Mesenchymal stem cell (in vitro differentiated cells and primary cell): ENCODE measurements at regions not wholly inside any gene's neighbourhood (a gene's known extent, or its start where the extent isn't known, plus 50 kb on each side); places are given as distances from the start of the nearest gene placed in this dataset.
A peak's percentile ranks its signal among the peaks of the same experiment; 100 is the strongest.
"Not testable (repeated sequence)": the region's sequence is repeated elsewhere in the genome, so short reads cannot be mapped to it uniquely, and the experiment has no call there.

Experiments used
- DNase-seq: peaks from one replicate; pipeline ENCODE4 v3.0.0-alpha.2; 2013
- H2AFZ ChIP-seq: one replicate; pipeline ENCODE4 v1.6.1; 2013; ENCODE audit warnings: low read depth, mild to moderate bottlenecking, control low read depth, inconsistent platforms, low read length, moderate library complexity
- H2AK5ac ChIP-seq: 2 replicates; pipeline ENCODE4 v1.6.1; 2013; ENCODE audit warnings: low read length, moderate library complexity, mild to moderate bottlenecking, inconsistent platforms; ENCODE audit not compliant: severe bottlenecking
- H2BK120ac ChIP-seq: one replicate; pipeline ENCODE4 v1.6.1; 2013; ENCODE audit warnings: low read depth, mild to moderate bottlenecking, inconsistent platforms, low read length, moderate library complexity
- H2BK12ac ChIP-seq, 2 experiments: one replicate each; pipeline ENCODE4 v1.6.1; 2013; ENCODE audit warnings: inconsistent platforms in 2 of 2, low read length in 2 of 2, mild to moderate bottlenecking in 2 of 2, moderate library complexity in 2 of 2, control low read depth in 1 of 2
- H2BK15ac ChIP-seq: one replicate; pipeline ENCODE4 v1.6.1; 2013; ENCODE audit warnings: mild to moderate bottlenecking, low read depth, inconsistent platforms; ENCODE audit not compliant: poor library complexity, severe bottlenecking
- H2BK5ac ChIP-seq: 2 replicates; pipeline ENCODE4 v1.6.1; 2013; ENCODE audit warnings: low read depth, mild to moderate bottlenecking, low read length, control low read depth, inconsistent platforms; ENCODE audit not compliant: poor library complexity, severe bottlenecking
- H3K14ac ChIP-seq, 2 experiments: one replicate each; pipeline ENCODE4 v1.6.1; 2013; ENCODE audit warnings: inconsistent platforms in 2 of 2, low read length in 2 of 2, control low read depth in 1 of 2, mild to moderate bottlenecking in 1 of 2, moderate library complexity in 1 of 2
- H3K18ac ChIP-seq, 2 experiments: one replicate each; pipeline ENCODE4 v1.6.1; 2013; ENCODE audit warnings: inconsistent platforms in 2 of 2, low read length in 2 of 2, control low read depth in 1 of 2, low read depth in 1 of 2, mild to moderate bottlenecking in 1 of 2
- H3K23ac ChIP-seq, 2 experiments: one replicate each; pipeline ENCODE4 v1.6.1; 2013; ENCODE audit warnings: inconsistent platforms in 2 of 2, low read length in 2 of 2, mild to moderate bottlenecking in 2 of 2, moderate library complexity in 2 of 2, control low read depth in 1 of 2
- H3K27ac ChIP-seq: 2 replicates; pipeline ENCODE4 v1.5.1; 2013; ENCODE audit warnings: mild to moderate bottlenecking, moderate library complexity, low read length, control low read depth, inconsistent platforms; ENCODE audit not compliant: poor library complexity, severe bottlenecking
- H3K27me3 ChIP-seq, 2 experiments: 2 replicates each; pipeline versions ENCODE4 v1.6.1 to v1.7.0; 2013; ENCODE audit warnings: low read length in 2 of 2, mild to moderate bottlenecking in 2 of 2, moderate library complexity in 2 of 2, control low read depth in 1 of 2, inconsistent platforms in 1 of 2; ENCODE audit not compliant: control insufficient read depth in 1 of 2, insufficient read depth in 1 of 2
- H3K36me3 ChIP-seq, 2 experiments: 2 replicates each; pipeline versions ENCODE4 v1.6.1 to v1.7.0; 2013; ENCODE audit warnings: low read length in 2 of 2, control low read depth in 1 of 2, inconsistent platforms in 1 of 2, low read depth in 1 of 2, mild to moderate bottlenecking in 1 of 2; ENCODE audit not compliant: insufficient read depth in 2 of 2, control insufficient read depth in 1 of 2
- H3K4ac ChIP-seq, 2 experiments: one replicate each; pipeline ENCODE4 v1.6.1; 2013; ENCODE audit warnings: inconsistent platforms in 2 of 2, low read length in 2 of 2, mild to moderate bottlenecking in 2 of 2, moderate library complexity in 2 of 2, control low read depth in 1 of 2, low read depth in 1 of 2
- H3K4me1 ChIP-seq: 2 replicates; pipeline ENCODE4 v1.6.1; 2013; ENCODE audit warnings: low read depth, low read length, control low read depth; ENCODE audit not compliant: control insufficient read depth, insufficient read depth
- H3K4me2 ChIP-seq: 2 replicates; pipeline ENCODE4 v1.6.1; 2013; ENCODE audit warnings: low read length, mild to moderate bottlenecking, inconsistent platforms; ENCODE audit not compliant: poor library complexity, severe bottlenecking
- H3K4me3 ChIP-seq, 2 experiments: 2 replicates each; pipeline versions ENCODE4 v1.5.1 to v1.7.0; 2013; ENCODE audit warnings: low read length in 2 of 2, mild to moderate bottlenecking in 2 of 2, control low read depth in 1 of 2, low read depth in 1 of 2; ENCODE audit not compliant: insufficient read depth in 1 of 2
- H3K79me1 ChIP-seq: replicated peaks from 2 replicates; pipeline ENCODE4 v1.6.1; 2013; ENCODE audit warnings: mild to moderate bottlenecking, control low read depth, low read length, inconsistent platforms; ENCODE audit not compliant: poor library complexity, severe bottlenecking
- H3K9ac ChIP-seq: 2 replicates; pipeline ENCODE4 v1.7.0; 2013; ENCODE audit warnings: mild to moderate bottlenecking, low read length, moderate library complexity
- H3K9me3 ChIP-seq: 2 replicates; pipeline ENCODE4 v1.7.0; 2013; ENCODE audit warnings: mild to moderate bottlenecking, low read length; ENCODE audit not compliant: control insufficient read depth
- H4K8ac ChIP-seq: one replicate; pipeline ENCODE4 v1.6.1; 2013; ENCODE audit warnings: inconsistent platforms, mild to moderate bottlenecking, low read length, moderate library complexity
- H4K91ac ChIP-seq: one replicate; pipeline ENCODE4 v1.6.1; 2013; ENCODE audit warnings: mild to moderate bottlenecking, low read length, inconsistent platforms
- WGBS: methylation state at CpG from one replicate; pipeline ENCODE4 v1.1.7; 2013; ENCODE audit warnings: mixed read lengths; 5-methylcytosine and 5-hydroxymethylcytosine counted together

DNA sequence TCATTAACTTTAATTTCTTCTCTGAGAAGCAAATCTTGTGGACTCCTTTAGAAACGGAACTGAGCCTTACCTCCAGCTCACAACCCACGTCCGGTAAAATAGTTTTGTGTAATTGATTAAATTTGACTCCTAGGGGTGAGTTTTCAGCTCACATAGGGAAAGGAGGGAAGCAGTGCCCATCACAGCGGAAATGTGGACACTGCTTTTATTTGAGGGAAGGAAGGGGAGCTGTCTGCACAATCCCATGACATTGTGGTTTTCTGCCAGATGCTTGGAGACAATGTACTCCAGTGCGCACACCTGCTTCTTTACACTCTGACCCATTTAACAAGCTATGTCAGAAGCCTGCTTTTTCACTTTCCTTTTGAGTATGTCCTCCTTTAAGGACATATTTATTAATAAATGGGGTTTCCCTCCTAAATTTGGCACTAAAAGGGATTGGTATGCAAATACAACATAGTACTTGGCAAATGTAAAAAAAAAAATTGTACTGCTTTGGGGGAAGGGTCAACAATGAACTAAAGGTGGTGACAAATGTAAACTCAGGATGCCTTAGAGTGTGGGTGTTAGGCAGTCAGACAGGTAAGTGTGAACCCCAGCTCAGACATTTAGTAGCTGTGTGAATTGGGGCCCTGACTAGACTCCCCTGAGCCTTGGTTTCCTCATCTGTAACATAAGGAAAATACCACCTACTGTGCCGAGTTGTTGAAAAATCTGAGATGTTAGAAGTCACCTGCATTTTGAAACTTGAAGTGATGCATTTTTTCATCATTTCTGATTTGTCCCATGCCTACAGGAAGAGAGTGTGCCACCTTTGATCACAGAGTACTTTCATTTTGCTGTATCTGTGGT lies 90.2 kb upstream of the KLF6 start:
- H3K4me3 ChIP-seq, result no peak overlapping the region
- H3K4me2 ChIP-seq, result no peak overlapping the region
- WGBS, result 100% methylated on average over 4 of the region's 6 CpGs
- no peaks in the 10 kb centered on the region for H3K9me3 ChIP-seq
- no peak overlapping the region for H2BK5ac ChIP-seq
- H2AK5ac ChIP-seq, result no peak overlapping the region
- H2BK15ac ChIP-seq, result peak overlapping the region; percentile 41
- no peak overlapping the region for H3K9ac ChIP-seq
- no peak overlapping the region for H4K8ac ChIP-seq
- H3K14ac ChIP-seq, result no peak overlapping the region
- no peak overlapping the region for H3K27ac ChIP-seq
- peaks cover 1% of the 10 kb centered on the region for H3K4me1 ChIP-seq
- DNase-seq, result no peak
- no peak overlapping the region for H3K18ac ChIP-seq
- H3K79me1 ChIP-seq, result no peaks in the 10 kb centered on the region
- no peak overlapping the region for H3K4ac ChIP-seq
- H3K23ac ChIP-seq, result no peak overlapping the region
- no peak overlapping the region for H2BK12ac ChIP-seq
- H3K27me3 ChIP-seq, result no peaks in the 10 kb centered on the region
- no peak overlapping the region for H2AFZ ChIP-seq
- H4K91ac ChIP-seq, result no peak overlapping the region
- H3K36me3 ChIP-seq, result no peaks in the 10 kb centered on the region
- H2BK120ac ChIP-seq, result no peak overlapping the region

DNA sequence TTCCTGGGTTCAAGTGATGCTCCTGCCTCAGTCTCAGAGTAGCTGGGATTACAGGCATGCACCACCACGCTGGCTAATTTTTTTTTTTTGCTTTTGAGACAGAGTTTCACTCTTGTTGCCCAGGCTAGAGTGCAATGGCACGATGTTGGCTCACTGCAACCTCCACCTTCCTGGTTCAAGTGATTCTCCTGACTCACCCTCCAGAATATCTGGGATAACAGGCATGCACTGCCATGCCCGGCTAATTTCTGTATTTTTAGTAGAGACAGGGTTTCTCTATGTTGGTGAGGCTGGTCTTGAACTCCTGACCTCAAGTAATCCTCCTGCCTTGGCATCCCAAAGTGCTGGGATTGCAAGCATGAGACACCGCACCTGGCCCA lies 89.6 kb upstream of the KLF6 start:
- H2BK12ac ChIP-seq, H2BK5ac ChIP-seq, H2BK120ac ChIP-seq, H3K27me3 ChIP-seq, H4K8ac ChIP-seq, H3K27ac ChIP-seq, H3K4me1 ChIP-seq, H3K36me3 ChIP-seq, H3K23ac ChIP-seq, H2AFZ ChIP-seq, H2BK15ac ChIP-seq, H2AK5ac ChIP-seq, H3K4me3 ChIP-seq, H3K18ac ChIP-seq, H3K14ac ChIP-seq, H3K79me1 ChIP-seq, H4K91ac ChIP-seq, H3K4ac ChIP-seq, DNase-seq, H3K9me3 ChIP-seq, H3K4me2 ChIP-seq: not testable (repeated sequence)
- H3K9ac ChIP-seq, result peak overlapping the region; percentile 88
- WGBS, result 96% methylated on average over 3 of the region's 4 CpGs

DNA sequence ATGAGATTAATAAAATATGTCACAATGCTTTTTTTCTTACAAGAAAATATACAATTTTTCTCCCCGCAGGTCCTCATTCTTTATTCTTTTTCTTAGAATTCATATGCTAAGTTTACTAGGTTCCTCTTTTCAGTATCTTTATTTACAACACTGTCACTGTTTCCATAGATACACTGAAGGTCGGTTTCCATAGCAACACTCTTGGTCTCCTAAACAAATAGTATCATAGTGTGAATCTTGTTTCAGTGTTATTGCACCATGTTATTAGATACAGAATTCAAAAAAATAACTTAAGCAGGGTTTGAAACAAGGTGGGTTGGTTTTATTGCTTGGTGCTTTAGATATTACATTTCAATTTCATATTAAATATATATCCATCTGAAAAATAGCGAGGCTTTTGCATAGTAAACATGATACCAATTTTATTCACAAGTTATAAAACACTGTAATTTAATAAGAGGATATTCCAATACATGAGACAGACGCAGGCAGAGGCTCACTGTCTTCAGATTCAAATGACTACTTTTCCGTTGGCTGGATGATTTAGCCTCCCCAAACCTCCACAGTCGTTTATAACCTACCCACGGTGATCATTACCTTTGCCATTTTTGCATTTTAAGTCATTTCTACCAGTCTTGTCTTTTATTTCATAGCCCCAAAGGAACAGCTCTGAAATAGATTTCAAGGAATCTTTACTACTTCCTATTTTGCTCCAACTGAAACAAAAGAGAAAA lies 88.9 kb upstream of the KLF6 start:
- H4K8ac ChIP-seq, result no peak overlapping the region
- H2BK12ac ChIP-seq, result no peak overlapping the region
- no peak overlapping the region for H3K4ac ChIP-seq
- no peak overlapping the region for H3K4me3 ChIP-seq
- no peak overlapping the region for H2BK5ac ChIP-seq
- no peak overlapping the region for H2AK5ac ChIP-seq
- H3K4me1 ChIP-seq, result peaks cover 1% of the 10 kb centered on the region
- no peaks in the 10 kb centered on the region for H3K36me3 ChIP-seq
- H3K23ac ChIP-seq, result no peak overlapping the region
- peak; percentile 97 for DNase-seq
- no peak overlapping the region for H2BK120ac ChIP-seq
- no peak overlapping the region for H3K27ac ChIP-seq
- no peak overlapping the region for H2AFZ ChIP-seq
- no peak overlapping the region for H2BK15ac ChIP-seq
- no peak overlapping the region for H3K4me2 ChIP-seq
- WGBS, result 67% methylated on average over 5 of the region's 7 CpGs
- H4K91ac ChIP-seq, result no peak overlapping the region
- H3K9me3 ChIP-seq, result no peaks in the 10 kb centered on the region
- H3K27me3 ChIP-seq, result no peaks in the 10 kb centered on the region
- H3K9ac ChIP-seq, result peak overlapping the region; percentile 88
- no peak overlapping the region for H3K18ac ChIP-seq
- H3K79me1 ChIP-seq, result no peaks in the 10 kb centered on the region
- no peak overlapping the region for H3K14ac ChIP-seq

DNA sequence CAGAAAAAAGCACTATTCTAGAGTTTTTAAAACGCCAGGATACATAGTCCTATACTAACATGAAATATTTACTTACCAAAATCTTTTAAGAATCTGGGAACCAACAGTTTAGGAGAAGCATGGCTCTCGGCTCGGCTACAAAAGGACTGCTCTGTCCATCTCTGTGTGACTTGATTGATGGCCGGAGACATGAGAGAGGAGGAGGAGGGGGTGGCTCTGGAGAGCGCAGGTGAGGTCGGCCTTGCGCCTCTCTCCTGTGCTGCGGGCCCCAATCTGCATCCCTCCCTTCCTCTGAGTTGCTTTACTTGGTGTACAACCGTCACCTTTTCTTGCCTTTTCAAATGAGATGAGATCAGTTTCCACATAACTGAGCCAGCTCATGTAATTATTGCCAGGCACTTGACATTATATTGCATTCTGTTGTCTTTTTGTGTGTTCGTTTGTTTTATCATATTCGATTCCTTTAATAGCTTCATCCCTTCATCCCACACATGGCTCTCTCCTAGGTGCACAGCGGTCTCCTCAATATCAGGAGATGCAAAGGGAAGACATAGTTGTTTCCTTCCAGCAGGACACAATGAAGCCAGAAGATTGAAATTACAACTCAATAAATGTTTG lies 87.8 kb upstream of the KLF6 start:
- Histone ChIP-seq H2BK120ac (no peak overlapping the region), H3K79me1 (no peaks in the 10 kb centered on the region), H4K91ac (no peak overlapping the region), H3K4me1 (peaks cover 1% of the 10 kb centered on the region), H3K23ac (no peak overlapping the region), H3K9ac (peak overlapping the region; percentile 88), H3K4me3 (no peak overlapping the region), H3K4me2 (no peak overlapping the region), H4K8ac (no peak overlapping the region), H3K14ac (no peak overlapping the region), H2AFZ (no peak overlapping the region), H2BK15ac (no peak overlapping the region), H2AK5ac (no peak overlapping the region), H2BK12ac (no peak overlapping the region), H3K27me3 (no peaks in the 10 kb centered on the region), H3K18ac (no peak overlapping the region), H3K4ac (peak overlapping the region in 1 of 2 experiments; percentile 5), H3K36me3 (no peaks in the 10 kb centered on the region), H3K27ac (no peak overlapping the region), H2BK5ac (no peak overlapping the region), H3K9me3 (no peaks in the 10 kb centered on the region)
- 93% methylated on average over 10 of the region's 12 CpGs for WGBS
- DNase-seq, result no peak
